Stimulated activated CD8-positive, alpha-beta memory T cell treated with anti-CD3 and anti-CD28 coated beads, Interleukin-7, amount 100 ng/mL, for 4 hours (primary cell): ENCODE measurements at regions not wholly inside any gene's neighbourhood (a gene's known extent, or its start where the extent isn't known, plus 50 kb on each side); places are given as distances from the start of the nearest gene placed in this dataset.

Experiments used
- DNase-seq, 2 donors: peaks; one replicate each; pipeline ENCODE4 v3.0.0-alpha.2; 2020; ENCODE audit warnings: low read depth in 2 of 2

DNA sequence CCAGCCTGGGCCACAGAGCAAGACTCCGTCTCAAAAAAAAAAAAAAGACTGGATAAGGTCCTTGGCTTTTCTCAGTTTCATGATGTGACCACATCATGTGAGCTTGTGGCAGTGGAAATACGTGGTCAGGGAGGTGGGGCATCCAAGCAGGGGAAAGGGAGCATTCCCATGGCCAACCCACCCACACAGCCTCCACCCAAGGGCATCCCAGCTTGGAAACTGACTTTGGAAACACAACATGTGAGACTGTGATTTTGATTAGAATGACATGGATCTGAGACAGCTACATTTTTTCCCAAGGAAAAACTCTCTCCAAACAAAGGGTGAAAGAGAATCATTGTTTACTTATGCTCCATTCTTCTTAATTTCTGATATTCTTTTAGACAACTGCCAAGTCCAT is 405.0 kb upstream of the ZNF507 start:
- no peak for DNase-seq

DNA sequence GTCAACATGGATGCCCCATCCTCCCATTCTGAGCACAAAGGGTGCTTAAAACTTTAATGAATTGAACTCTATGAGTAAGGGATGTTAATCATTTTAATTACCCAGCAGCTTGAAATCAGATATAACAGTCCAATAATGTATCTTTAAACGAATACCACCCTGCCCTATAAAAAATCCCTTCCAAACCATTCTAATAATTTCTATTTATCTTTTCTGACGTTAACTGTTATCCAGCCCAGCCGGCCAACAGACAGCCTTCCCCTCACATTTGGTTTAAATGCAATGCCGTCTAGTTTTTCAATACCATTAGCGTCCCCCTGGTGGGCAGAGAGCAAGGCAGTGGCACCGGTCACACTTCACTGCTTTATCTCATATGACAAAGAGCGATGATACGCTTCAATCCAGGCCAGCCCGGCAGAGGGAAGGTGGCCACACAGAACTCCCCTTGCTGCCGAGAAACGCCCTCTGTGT is 402.2 kb upstream of the ZNF507 start:
- DNase-seq = no peak

DNA sequence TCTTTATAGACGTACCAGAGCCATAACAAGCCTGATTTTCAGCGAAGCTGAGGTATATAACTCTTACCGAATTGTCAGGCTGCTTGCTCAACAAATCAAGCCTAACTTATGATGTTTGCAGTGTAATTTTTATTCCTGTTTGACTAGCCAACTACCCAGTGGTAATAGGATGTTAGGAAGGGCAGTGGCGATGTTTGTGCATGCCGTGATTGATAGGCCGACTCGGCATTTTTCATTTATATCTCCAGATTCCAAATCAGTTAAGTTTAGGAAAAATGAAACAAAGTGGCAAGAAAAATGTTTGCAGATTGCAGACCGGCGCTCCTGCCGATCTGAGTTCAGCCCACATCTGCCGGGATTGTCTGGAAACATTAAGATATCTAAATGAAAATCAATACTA is 401.6 kb upstream of the ZNF507 start:
- DNase-seq = no peak

DNA sequence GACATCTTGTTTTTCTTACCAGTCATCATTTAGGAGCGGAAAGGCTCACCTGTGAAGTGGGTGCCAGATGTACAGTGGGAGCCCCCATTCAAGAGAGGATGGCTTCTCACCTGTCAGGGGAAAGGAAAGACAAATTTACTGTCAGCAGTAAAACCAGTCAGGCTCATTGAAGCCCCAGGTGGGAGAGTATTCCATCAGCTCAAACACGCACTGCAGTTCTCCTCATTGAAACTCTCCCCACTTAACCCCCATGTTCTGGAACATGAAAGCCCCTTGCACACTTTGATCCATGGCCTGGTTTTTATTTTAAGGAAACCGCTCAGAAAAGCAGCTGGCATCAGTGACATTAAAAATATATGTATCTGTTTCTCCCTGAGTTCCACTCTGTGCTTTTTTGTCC is 401.1 kb upstream of the ZNF507 start:
- DNase-seq = no peak

DNA sequence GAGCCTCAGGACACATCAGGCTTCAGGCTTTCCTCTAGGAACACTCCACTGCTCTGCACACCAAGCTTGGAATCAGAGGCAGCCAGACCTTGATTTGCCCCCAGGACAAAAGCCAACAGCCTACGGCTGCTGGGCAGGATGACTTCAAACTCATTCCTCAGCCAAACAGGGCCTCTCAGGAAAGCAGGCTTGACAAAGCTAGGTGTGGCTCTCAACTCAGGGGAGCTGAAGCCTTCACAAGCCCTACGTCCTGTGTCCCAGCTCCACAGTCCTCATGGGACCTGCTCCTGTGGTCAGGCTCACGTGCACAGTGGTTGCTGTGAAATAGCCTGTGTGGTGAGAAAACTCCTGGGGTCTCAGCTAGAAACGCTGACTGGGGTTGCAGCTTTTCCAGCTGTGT is 398.9 kb upstream of the ZNF507 start:
- DNase-seq = no peak

DNA sequence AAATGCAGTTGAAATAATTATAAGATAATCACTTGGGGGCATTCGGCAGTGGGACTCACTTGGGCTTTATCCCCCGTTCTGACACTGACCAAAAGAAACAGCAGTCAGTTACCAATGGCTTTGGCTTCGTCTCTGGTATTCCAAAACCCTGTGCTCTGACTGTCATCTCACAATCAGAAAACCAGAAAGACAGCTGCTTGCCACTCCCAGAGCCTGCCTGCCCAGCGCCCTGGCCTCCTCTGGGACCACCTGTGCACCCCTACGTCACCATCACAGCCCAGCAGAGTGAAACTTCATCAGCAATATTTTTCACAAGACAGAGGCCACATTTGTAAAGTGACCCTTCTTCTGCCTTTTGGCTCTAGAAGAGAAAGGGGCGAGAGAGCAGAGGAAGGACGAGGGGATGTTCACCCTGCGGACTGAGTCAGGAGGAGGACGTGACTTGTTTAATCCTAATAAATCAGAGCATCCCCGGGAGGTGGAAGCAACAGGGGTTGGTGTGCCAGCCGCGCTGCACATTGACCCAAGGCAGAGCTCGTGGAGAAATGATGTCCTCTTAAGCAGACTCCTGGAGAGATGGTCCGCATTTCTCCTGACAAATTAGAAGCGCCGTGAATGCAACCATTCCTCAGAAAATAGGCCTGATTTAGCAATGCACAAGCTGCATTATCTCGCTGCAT is 397.8 kb upstream of the ZNF507 start:
- no peak for DNase-seq

DNA sequence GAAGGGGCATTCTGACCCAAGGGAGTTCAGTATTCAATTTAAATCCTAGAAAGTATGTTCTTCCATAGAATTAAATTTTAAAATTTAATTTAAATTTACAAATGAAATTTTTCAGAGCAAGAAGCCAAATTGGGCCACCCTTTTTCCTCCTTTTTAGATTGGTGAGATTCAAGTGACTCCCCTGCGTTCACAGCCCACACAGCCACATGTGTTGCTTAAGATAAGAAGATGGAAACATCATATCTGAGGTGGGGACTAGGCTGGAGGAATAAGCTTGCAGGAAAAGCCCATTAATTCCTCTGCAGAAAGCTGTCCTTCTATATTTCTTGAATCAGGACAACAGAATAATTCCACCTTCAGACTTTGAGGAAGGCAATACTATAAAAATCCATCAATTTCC is 392.7 kb upstream of the ZNF507 start:
- no peak for DNase-seq

DNA sequence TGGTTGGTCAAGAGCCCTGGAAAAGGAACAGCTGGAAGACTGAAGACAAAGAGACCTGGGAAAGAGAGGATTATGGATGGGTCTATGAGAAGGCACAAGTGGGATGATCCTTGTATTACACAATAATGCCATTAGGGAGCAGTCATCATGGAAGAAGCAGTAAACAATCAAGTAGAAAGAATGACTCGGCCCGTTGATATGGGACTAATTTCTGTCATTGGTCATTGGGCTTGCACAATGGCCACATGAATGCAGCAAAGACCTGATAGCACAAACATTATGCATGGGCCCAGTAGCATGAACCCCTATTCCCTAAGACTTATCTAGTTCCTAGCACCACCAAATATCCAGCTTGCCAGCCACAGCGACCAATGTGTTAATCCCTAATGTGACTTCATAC is 390.3 kb upstream of the ZNF507 start:
- DNase-seq = no peak

DNA sequence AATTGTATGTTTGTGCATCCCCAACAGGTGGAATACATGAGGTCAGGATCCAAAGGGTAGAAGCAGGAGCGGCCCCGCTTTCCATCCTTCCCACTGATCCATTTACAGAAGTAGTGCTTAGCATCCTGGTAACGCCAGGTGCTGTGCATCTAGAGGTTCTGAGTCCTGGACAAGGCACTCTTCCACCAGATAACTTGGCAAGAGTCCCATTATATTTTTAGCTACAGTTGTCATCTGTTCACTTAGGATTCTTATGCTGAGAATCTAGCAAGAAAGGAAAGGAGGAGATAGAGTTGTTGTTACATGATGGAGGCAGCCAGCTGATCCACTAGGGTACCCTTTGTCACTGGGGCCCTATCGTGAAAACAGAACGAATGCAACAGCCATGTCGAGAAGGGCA is 389.5 kb upstream of the ZNF507 start:
- no peak for DNase-seq

DNA sequence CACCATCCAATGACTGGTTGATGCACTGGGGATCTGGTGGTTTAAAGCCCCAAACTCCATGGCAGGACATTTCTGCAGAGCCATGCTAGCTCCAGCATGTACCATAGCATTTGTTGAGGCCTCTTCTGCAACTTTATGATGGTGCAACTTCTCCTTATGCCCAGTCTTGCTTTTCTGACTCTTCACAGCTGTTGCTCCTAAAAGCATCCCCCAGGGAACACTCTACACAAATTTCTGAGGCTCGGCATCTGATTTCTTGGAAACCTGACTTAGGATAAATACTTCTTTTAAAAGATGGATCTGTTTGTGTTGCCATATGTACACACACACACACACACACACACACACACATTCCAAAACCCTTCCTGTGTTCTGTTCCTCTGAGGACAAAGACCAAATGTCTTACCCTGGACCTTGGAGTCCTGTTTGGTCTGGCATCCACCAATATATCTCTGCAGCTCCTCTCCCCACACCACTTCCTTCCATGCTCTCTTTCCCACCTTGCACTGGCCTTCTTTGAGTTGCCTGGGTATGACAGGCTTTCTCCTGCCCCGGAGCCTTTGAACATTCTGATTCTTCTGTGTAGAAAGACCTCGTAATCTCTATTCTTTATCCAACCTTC is 388.5 kb upstream of the ZNF507 start:
- DNase-seq = no peak

DNA sequence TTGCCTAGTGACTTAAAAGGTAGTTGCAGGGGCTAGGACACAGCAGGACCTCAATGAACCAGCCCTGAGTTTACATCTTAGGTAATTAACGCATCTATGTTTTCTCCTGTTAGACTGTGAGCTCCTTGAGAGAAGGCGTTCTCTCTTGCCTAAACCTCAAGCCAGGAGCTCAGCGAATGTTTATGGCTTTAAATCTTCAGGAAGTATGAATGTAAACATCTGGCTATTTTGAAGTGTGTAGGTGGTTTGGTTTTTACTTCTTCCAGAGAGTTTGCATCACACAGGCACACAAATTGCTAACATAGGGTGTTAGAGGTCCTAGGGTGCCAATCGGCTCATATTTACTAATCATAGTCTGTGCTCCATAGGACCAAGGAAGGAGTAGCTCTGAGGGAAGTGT is 387.7 kb upstream of the ZNF507 start:
- no peak for DNase-seq

DNA sequence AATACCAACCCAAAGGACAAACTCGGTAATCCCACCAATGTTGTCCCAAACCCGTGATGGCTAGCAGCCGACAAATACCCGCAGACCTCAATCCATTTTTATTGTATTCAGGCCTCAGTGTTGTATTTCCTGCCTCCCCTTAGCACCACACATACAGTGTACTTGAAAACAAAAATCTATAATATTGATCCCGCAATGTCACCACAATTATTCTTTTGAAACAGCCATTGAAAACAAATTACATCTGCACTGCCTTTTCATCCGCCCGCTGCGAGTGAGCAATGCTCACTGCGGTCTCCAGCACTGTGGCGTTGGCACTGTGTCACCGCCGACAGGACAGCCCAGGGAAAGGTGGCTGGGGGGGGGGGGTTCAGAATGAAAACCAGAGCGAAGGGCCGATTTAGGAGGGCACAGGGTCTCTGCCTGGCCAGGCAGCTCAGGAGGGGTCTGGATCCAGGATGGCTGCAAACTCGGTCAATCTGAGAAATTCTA is 385.8 kb upstream of the ZNF507 start:
- no peak for DNase-seq

DNA sequence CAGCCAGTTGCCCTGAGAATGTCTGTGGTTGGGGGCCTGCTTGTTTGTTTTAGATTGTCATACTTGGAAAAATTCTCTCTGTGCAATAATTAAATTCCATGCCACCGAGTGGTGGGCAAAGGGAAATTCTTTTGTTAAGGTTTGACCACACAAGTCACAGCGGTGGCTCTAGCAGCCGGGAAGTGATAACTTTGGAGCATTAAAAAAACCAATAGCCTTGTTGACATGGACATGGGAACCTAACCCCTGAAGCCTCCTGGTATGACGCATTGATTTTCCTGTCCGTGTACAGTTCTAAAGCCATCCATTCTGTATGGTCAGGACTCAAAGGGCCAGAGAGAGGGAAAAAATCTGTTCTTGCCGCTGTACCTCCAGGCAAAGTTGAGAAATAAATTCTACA is 384.9 kb upstream of the ZNF507 start:
- DNase-seq = no peak

DNA sequence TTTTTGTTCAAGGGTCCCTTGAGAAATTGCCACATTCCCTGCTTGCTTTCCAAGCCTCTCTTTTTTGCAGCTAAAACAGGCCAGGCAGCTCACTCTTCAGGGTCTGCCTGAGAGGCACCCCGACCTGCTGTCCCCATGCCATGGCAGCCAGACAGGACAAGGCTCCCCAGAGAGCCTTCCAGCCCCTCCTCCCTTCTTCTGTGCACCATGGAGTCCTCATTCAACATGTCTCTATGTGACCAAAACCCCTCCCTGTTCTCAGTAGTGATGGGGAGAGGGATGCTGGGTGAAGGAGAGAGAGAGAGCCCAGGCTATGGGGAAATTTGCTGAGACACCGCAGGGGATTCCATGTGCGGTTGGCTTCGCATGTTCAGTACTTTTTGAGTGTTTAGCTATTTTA is 384.2 kb upstream of the ZNF507 start:
- no peak for DNase-seq

DNA sequence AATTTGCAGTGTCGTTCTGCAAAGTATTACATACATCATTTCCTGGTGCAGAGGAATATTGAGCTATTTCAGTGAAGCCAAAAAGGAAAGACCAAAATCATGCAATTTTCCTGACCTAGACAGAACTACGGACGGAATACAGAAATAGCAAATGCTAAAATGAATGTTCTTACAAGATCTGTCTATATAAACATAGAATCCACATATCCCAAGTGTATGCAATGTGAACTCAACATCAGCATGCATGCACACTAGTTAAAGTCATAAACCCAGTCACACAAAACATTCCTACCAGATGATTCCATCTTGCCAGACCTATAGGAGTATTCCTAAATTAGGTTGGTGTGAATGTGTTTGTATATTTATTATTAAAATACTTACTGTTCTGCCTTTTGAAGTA is 383.7 kb upstream of the ZNF507 start:
- no peak for DNase-seq

DNA sequence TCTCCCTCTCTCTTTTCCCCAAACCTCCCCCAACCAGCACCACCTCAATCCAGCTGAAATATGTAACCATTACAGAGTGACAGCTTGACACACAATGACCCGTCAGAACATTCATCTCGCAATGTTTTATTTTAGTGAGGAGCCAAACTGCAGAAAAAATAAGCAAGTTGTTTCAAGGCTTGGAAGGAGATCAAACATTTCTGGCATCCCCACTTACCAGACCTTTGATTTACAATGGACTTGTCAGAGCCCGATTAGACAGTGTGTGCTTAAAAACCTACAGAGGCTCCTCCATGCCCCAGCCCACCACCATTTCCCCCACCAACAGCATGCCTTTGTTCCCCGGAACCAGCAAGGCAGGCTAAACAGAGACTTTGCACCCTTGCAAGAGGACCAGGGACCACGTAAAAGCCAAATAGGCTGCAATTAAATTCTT is 382.8 kb upstream of the ZNF507 start:
- no peak for DNase-seq

DNA sequence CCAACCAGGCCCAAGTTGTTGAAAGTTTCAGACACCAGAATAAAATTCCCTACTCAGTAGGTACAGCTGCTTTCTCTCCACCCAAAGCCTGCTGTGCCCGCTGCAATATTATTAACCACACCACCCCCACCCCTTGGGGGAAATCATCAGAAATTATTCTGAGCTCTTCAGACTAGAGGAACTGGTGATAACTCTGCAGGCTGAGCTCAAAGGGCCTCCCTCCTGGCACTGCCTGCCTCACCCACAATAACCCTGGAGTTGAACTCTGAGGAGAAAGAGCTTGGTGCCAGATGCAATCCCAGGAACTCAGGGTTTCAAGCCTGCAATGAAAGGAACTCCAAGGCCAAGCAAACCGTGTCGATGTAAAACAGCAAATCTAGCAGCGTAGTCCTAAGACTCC is 381.7 kb upstream of the ZNF507 start:
- no peak for DNase-seq

DNA sequence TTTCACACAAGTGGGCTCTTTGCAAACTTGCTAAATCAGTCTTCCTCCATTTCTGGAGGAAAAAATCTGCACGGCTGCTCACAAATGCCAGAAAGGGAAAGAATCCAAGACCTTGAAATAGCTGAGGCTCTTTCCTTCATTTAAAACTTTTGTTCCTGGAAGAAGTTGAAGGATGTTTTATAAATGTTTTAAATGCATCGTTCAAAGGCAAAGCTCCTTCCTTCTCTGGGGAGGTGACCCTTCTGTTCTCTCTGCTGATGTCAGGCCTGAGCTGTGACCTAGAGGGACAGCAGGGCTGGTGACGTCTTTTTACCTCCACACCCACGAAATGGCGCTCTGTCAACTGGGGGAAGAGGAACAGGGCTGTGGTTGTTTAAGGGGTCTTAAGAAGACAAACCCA is 376.4 kb upstream of the ZNF507 start:
- DNase-seq = no peak

DNA sequence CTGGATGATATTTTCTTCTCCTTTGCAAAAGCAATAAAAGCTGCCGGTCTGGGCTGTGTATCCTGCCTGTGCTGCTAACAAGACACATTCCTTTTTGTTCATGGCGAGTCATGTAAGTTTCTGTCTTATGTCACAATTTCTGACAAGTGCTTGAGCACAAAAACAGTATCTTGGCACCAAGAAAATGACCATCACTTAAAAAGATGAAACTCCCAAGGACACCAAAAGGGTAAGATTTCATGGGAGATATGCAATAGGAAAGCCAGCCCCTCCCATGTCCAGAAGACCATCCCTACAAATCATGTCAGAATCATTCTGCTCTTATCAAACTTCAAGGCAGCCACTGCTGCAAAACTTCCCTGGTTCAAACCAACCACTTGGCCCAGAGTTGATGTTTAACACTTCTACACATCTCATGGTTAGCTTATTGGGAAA is 375.4 kb upstream of the ZNF507 start:
- no peak for DNase-seq

DNA sequence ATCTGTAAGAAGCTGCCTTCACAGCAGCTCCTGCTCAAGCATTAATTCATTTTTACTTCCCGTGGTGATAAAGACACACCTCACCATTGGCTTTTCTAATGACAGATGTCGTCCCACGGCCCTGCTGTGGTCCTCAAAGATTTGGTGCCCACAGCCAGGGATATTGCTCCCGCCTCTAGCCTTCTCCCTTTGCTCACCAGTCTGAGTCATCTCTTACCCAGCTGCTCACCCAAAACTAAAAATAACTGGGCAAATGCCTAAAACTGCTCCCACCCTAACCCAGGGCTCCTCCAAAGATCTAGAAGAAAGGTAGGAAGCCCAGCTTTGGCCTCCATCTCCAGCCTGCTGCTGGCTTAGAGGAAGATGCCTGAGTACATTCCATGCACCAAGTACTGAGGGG is 371.1 kb upstream of the ZNF507 start:
- no peak for DNase-seq

DNA sequence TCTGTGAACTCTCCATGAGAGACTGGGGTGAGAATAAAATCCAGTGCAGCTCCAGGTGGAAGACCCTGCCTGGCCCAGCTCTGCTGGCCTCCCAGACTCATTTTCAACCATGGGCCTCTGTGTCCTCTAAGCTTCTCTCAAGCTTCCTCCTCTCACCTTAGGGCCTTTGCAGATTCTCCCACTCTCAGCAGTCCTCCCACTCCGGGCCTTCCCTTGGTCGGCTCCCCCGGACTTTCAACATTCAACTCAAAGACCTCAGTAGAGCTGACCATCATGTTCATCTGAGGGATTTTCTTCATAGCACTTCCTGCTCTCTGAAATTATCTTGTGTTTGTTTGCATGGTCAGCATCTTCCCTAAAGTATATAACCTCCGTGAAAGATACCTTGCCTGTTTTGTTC is 370.5 kb upstream of the ZNF507 start:
- DNase-seq = no peak

DNA sequence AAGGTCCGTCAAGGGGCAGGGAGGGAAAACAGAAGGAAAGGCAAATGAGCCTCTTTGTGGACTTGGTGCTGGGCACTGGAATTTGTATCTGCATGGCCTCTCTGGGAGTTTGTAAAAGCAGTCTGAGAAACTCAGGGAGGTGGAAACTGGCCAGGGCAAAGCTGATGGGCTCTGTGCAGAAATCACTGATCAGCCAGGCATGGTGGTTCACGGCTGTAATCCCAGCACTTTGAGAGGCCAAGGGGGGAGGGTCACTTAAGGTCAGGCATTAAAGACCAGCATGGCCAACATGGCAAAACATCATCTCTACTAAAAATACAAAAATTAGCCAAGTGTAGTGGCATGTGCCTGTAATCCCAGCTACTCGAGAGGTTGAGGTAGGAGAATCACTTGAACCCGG is 369.9 kb upstream of the ZNF507 start:
- no peak for DNase-seq

DNA sequence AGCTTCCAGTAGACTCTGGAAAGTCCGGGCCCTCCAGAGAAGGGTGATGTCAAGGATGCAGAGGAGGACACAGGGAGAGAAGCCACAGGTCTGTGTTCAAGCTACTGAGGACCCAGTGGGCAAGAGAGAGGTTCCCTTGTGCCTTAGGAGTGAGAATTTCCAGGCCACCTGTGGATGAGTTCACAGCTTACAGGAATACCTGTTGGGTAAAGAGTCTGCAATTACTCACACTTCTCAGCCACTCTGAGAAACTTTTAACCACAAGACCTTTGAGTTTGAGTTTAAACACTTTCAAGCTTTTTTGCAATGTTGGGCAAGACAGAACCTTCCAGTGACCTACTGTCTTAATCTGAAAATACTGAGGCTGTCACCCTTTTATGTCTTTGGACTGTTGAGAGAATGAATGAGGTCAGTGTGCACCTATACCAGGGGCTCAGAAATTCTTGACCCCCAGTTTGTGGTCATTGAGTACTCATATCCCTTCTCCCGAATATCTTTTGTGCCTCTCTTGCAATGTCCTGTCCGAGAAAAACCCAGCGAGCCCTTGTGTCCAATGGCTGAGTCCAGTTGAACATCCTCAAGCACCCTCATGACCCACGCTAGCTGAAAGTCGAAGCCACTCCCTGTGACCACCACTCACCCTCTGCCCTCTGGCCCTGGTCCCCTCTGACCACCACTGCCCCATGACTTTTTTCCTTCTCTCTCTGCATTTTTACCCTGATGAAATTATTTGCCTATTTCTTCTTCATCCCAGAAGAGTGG is 368.5 kb upstream of the ZNF507 start:
- no peak for DNase-seq
